HEK293 (cell line): ENCODE measurements at regions not wholly inside any gene's neighbourhood (a gene's known extent, or its start where the extent isn't known, plus 50 kb on each side); places are given as distances from the start of the nearest gene placed in this dataset.

Source experiments
- CTCF ChIA-PET: fragments of 350-600 bp; formaldehyde crosslinking; extraction: SDS; loops from one replicate; lab custom pipeline; 2021; ENCODE audit warnings: antibody characterized with exemption; lab: Yijun Ruan, JAX
- POLR2A ChIA-PET: fragments of 300-600 bp; formaldehyde crosslinking; extraction: SDS; loops from one replicate; lab custom pipeline; 2020; ENCODE audit warnings: antibody characterized with exemption, inconsistent platforms; lab: Yijun Ruan, JAX
- H3K27ac ChIP-seq: fragments of 200-500 bp; sonication (Bioruptor generic); 2 replicates; pipeline ENCODE4 v1.5.1; 2014; ENCODE audit warnings: low read depth, low read length, control low read depth, inconsistent platforms; ENCODE audit errors: extremely low read depth
- H3K36me3 ChIP-seq, 2 experiments: fragments of 200-500 bp in 1 of 2; sonication (Bioruptor generic) in 1 of 2; 1 replicate in 1 of 2; 2 replicates in 1 of 2; pipeline ENCODE4 v1.5.1; 2014 to 2017; ENCODE audit warnings: inconsistent platforms in 2 of 2, low read length in 2 of 2; ENCODE audit not compliant: control insufficient read depth in 2 of 2, insufficient read depth in 1 of 2
- H3K4me1 ChIP-seq: fragments of 200-500 bp; sonication (Bioruptor generic); 2 replicates; pipeline ENCODE4 v1.5.1; 2014; ENCODE audit warnings: mild to moderate bottlenecking, low read length, inconsistent platforms; ENCODE audit not compliant: control insufficient read depth, insufficient read depth
- H3K4me3 ChIP-seq: 2 replicates; pipeline ENCODE4 v1.5.1; 2011; ENCODE audit warnings: low read depth, mild to moderate bottlenecking, control low read depth, low read length, moderate library complexity
- H3K9me3 ChIP-seq: fragments of 200-500 bp; sonication (Bioruptor generic); 2 replicates; pipeline ENCODE4 v1.5.1; 2014; ENCODE audit warnings: low read depth, low read length, inconsistent platforms; ENCODE audit not compliant: control insufficient read depth, insufficient read depth
- BCL6B ChIP-seq: fragments of 450-650 bp; formaldehyde crosslinking; IDR thresholded peaks from 2 replicates; pipeline ENCODE4 v1.5.1; 2017; ENCODE audit warnings: missing biosample characterization, missing genetic modification characterization
- HOXC10 ChIP-seq: sonication (generic); formaldehyde crosslinking; IDR thresholded peaks from 2 replicates; pipeline ENCODE4 v1.8.1; 2023; ENCODE audit warnings: mild to moderate bottlenecking, missing genetic modification reagents
- KLF9 ChIP-seq: fragments of 450-650 bp; formaldehyde crosslinking; IDR thresholded peaks from 2 replicates; pipeline ENCODE4 v1.5.1; 2016; ENCODE audit warnings: missing biosample characterization, missing genetic modification characterization, low read depth
- MZF1 ChIP-seq: fragments of 450-650 bp; formaldehyde crosslinking; IDR thresholded peaks from 2 replicates; pipeline ENCODE4 v1.5.1; 2017; ENCODE audit warnings: missing biosample characterization, missing genetic modification characterization, borderline replicate concordance
- OVOL3 ChIP-seq: fragments of 450-650 bp; formaldehyde crosslinking; IDR thresholded peaks from 2 replicates; pipeline ENCODE4 v1.5.1; 2016; ENCODE audit warnings: missing biosample characterization, missing genetic modification characterization
- REST ChIP-seq: fragments of 450-650 bp; formaldehyde crosslinking; IDR thresholded peaks from 2 replicates; pipeline ENCODE4 v1.5.1; 2016; ENCODE audit warnings: missing biosample characterization, missing genetic modification characterization
- ZBTB6 ChIP-seq: fragments of 450-650 bp; formaldehyde crosslinking; IDR thresholded peaks from 2 replicates; pipeline ENCODE4 v1.5.1; 2017; ENCODE audit warnings: missing biosample characterization, missing genetic modification characterization
- ZNF112 ChIP-seq: fragments of 450-650 bp; formaldehyde crosslinking; IDR thresholded peaks from 2 replicates; pipeline ENCODE4 v1.5.0; 2017; ENCODE audit warnings: missing biosample characterization, missing genetic modification characterization
- ZNF133 ChIP-seq: fragments of 450-650 bp; formaldehyde crosslinking; IDR thresholded peaks from 2 replicates; pipeline ENCODE4 v1.5.1; 2016; ENCODE audit warnings: missing biosample characterization, missing genetic modification characterization
- ZNF175 ChIP-seq: fragments of 450-650 bp; formaldehyde crosslinking; IDR thresholded peaks from 2 replicates; pipeline ENCODE4 v1.5.1; 2016; ENCODE audit warnings: missing biosample characterization, missing genetic modification characterization
- ZNF18 ChIP-seq: fragments of 450-650 bp; formaldehyde crosslinking; IDR thresholded peaks from 2 replicates; pipeline ENCODE4 v1.5.1; 2016; ENCODE audit warnings: missing biosample characterization, missing genetic modification characterization
- ZNF184 ChIP-seq: fragments of 450-650 bp; IDR thresholded peaks from 2 replicates; pipeline ENCODE4 v1.5.1; 2018; ENCODE audit warnings: missing biosample characterization, mild to moderate bottlenecking, missing genetic modification characterization
- ZNF211 ChIP-seq: fragments of 450-650 bp; formaldehyde crosslinking; IDR thresholded peaks from 2 replicates; pipeline ENCODE4 v1.5.1; 2016; ENCODE audit warnings: low read depth, missing biosample characterization, missing genetic modification characterization
- ZNF214 ChIP-seq: fragments of 450-650 bp; formaldehyde crosslinking; IDR thresholded peaks from 2 replicates; pipeline ENCODE4 v1.5.1; 2017; ENCODE audit warnings: missing biosample characterization, mild to moderate bottlenecking, missing genetic modification characterization, borderline replicate concordance
- ZNF221 ChIP-seq: fragments of 450-650 bp; formaldehyde crosslinking; IDR thresholded peaks from 2 replicates; pipeline ENCODE4 v1.5.1; 2017; ENCODE audit warnings: missing biosample characterization, missing genetic modification characterization, borderline replicate concordance
- ZNF292 ChIP-seq: fragments of 450-650 bp; formaldehyde crosslinking; IDR thresholded peaks from 2 replicates; pipeline ENCODE4 v1.5.1; 2016; ENCODE audit warnings: low read depth, missing biosample characterization, missing genetic modification characterization, borderline replicate concordance
- ZNF302 ChIP-seq: fragments of 450-650 bp; formaldehyde crosslinking; IDR thresholded peaks from 2 replicates; pipeline ENCODE4 v1.5.1; 2016; ENCODE audit warnings: missing biosample characterization, missing genetic modification characterization, low read depth
- ZNF341 ChIP-seq: fragments of 450-650 bp; formaldehyde crosslinking; IDR thresholded peaks from 2 replicates; pipeline ENCODE4; 2016; ENCODE audit warnings: low read depth, missing biosample characterization, missing genetic modification characterization
- ZNF391 ChIP-seq: fragments of 450-650 bp; formaldehyde crosslinking; IDR thresholded peaks from 2 replicates; pipeline ENCODE4 v1.5.1; 2016; ENCODE audit warnings: low read depth, missing biosample characterization, missing genetic modification characterization, borderline replicate concordance
- ZNF404 ChIP-seq: fragments of 450-650 bp; formaldehyde crosslinking; IDR thresholded peaks from 2 replicates; pipeline ENCODE4 v1.5.1; 2017; ENCODE audit warnings: missing biosample characterization, missing genetic modification characterization
- ZNF510 ChIP-seq: fragments of 450-650 bp; formaldehyde crosslinking; IDR thresholded peaks from 2 replicates; pipeline ENCODE4 v1.5.1; 2018; ENCODE audit warnings: mild to moderate bottlenecking, missing genetic modification characterization, missing biosample characterization; ENCODE audit not compliant: insufficient replicate concordance
- ZNF513 ChIP-seq: fragments of 450-650 bp; IDR thresholded peaks from 2 replicates; pipeline ENCODE4 v1.5.1; 2018; ENCODE audit warnings: missing biosample characterization, missing genetic modification characterization
- ZNF596 ChIP-seq: fragments of 450-650 bp; IDR thresholded peaks from 2 replicates; pipeline ENCODE4 v1.5.0; 2018; ENCODE audit warnings: missing biosample characterization, mild to moderate bottlenecking, missing genetic modification characterization, moderate library complexity
- ZNF600 ChIP-seq: fragments of 450-650 bp; formaldehyde crosslinking; IDR thresholded peaks from 2 replicates; pipeline ENCODE4 v1.5.1; 2016; ENCODE audit warnings: missing biosample characterization, missing genetic modification characterization
- ZNF837 ChIP-seq: fragments of 450-650 bp; formaldehyde crosslinking; IDR thresholded peaks from 2 replicates; pipeline ENCODE4 v1.5.1; 2016; ENCODE audit warnings: missing biosample characterization, missing genetic modification characterization
- ZSCAN30 ChIP-seq: fragments of 450-650 bp; IDR thresholded peaks from 2 replicates; pipeline ENCODE4 v1.5.1; 2018; ENCODE audit warnings: missing biosample characterization, mild to moderate bottlenecking, missing genetic modification characterization, moderate library complexity

- POLR2A ChIA-PET: no interaction called here
- no peaks in the 10 kb centered on the region for H3K36me3 ChIP-seq
- H3K27ac ChIP-seq: no peak overlapping the region
- H3K9me3 ChIP-seq: no peaks in the 10 kb centered on the region
- H3K4me1 ChIP-seq: no peaks in the 10 kb centered on the region
- CTCF ChIA-PET: interaction anchor here (0.5 to 1.1 kb wide), 2 partner anchors 12 to 32 kb away, joined by 3 read pairs; no protein-coding TSS in a partner anchor
- H3K4me3 ChIP-seq: no peak overlapping the region
- TF ChIP-seq ZNF18 (tag by site-specific recombination) (no peak), ZNF302 (tag by site-specific recombination) (no peak), ZNF600 (tag by site-specific recombination) (no peak), ZNF112 (tag by site-specific recombination) (no peak), ZSCAN30 (tag by site-specific recombination) (no peak), ZNF133 (tag by site-specific recombination) (no peak), MZF1 (tag by site-specific recombination) (no peak), REST (tag by site-specific recombination) (no peak), OVOL3 (no peak), HOXC10 (no peak), ZNF391 (tag by site-specific recombination) (no peak), ZNF510 (tag by site-specific recombination) (no peak), ZNF513 (tag by site-specific recombination) (no peak), ZNF341 (tag by site-specific recombination) (no peak), ZNF837 (tag by site-specific recombination) (no peak)
Measured at GRCh38 chr9:78502566-78502965, 205.6 kb downstream of the PSAT1 start.

GRCh38 chr9:78505546-78505945, 208.6 kb downstream of the PSAT1 start:
- Histone ChIP-seq H3K4me1 (no peaks in the 10 kb centered on the region), H3K9me3 (no peaks in the 10 kb centered on the region), H3K27ac (no peak overlapping the region), H3K4me3 (no peak overlapping the region), H3K36me3 (no peaks in the 10 kb centered on the region)
- POLR2A ChIA-PET: no interaction called here
- CTCF ChIA-PET: no interaction called here
- TF ChIP-seq ZNF292 (tag by site-specific recombination) (no peak), ZNF175 (tag by site-specific recombination) (no peak), ZNF221 (tag by site-specific recombination) (no peak), KLF9 (tag by site-specific recombination) (no peak), ZBTB6 (tag by site-specific recombination) (no peak), ZNF211 (tag by site-specific recombination) (no peak), ZNF214 (tag by site-specific recombination) (no peak), ZNF596 (tag by site-specific recombination) (no peak), BCL6B (tag by site-specific recombination) (no peak), ZNF184 (tag by site-specific recombination) (no peak), ZNF404 (tag by site-specific recombination) (no peak), ZNF341 (tag by site-specific recombination) (no peak)
